Hepatocyte (in vitro differentiated cells): ENCODE measurements at regions not wholly inside any gene's neighbourhood (a gene's known extent, or its start where the extent isn't known, plus 50 kb on each side); places are given as distances from the start of the nearest gene placed in this dataset.

ENCODE experiments used
- DNase-seq: peaks from one replicate; pipeline ENCODE4 v3.0.0-alpha.2; 2016; ENCODE audit warnings: low spot score
- H2AFZ ChIP-seq: fragments of 200-600 bp; sonication (generic); 2 replicates; pipeline ENCODE4 v1.6.0; 2016; ENCODE audit warnings: antibody characterized with exemption, mild to moderate bottlenecking
- H3K27ac ChIP-seq: fragments of 200-600 bp; sonication (generic); 2 replicates; pipeline ENCODE4 v1.5.1; 2016; ENCODE audit warnings: mild to moderate bottlenecking
- H3K27me3 ChIP-seq: fragments of 200-600 bp; sonication (generic); 2 replicates; pipeline ENCODE4 v1.6.1; 2016
- H3K36me3 ChIP-seq: fragments of 200-600 bp; sonication (generic); replicated peaks from 2 replicates; pipeline ENCODE4 v1.5.1; 2016; ENCODE audit warnings: low read depth; ENCODE audit not compliant: insufficient read depth
- H3K4me1 ChIP-seq: fragments of 200-600 bp; sonication (generic); 2 replicates; pipeline ENCODE4 v1.5.1; 2016; ENCODE audit warnings: mild to moderate bottlenecking, moderate library complexity; ENCODE audit not compliant: insufficient read depth
- H3K4me2 ChIP-seq: fragments of 200-600 bp; sonication (generic); 2 replicates; pipeline ENCODE4 v1.6.0; 2016
- H3K4me3 ChIP-seq: fragments of 200-600 bp; sonication (generic); 2 replicates; pipeline ENCODE4 v1.5.1; 2016; ENCODE audit warnings: mild to moderate bottlenecking
- H3K79me2 ChIP-seq: fragments of 200-600 bp; sonication (generic); 2 replicates; pipeline ENCODE4 v1.6.0; 2017; ENCODE audit warnings: mild to moderate bottlenecking
- H3K9me2 ChIP-seq: fragments of 200-600 bp; sonication (generic); replicated peaks from 2 replicates; pipeline ENCODE4 v1.6.0; 2017; ENCODE audit warnings: mild to moderate bottlenecking; ENCODE audit not compliant: insufficient read depth
- H3K9me3 ChIP-seq: fragments of 200-600 bp; sonication (generic); 2 replicates; pipeline ENCODE4 v1.5.1; 2016; ENCODE audit warnings: low read depth, mild to moderate bottlenecking
- H4K20me1 ChIP-seq: fragments of 200-600 bp; sonication (generic); 2 replicates; pipeline ENCODE4 v1.6.0; 2016; ENCODE audit warnings: mild to moderate bottlenecking; ENCODE audit not compliant: insufficient read depth, poor library complexity, severe bottlenecking
- EZH2 ChIP-seq: fragments of 200-600 bp; sonication (generic); IDR thresholded peaks from 2 replicates; pipeline ENCODE4 v1.6.1; 2016; ENCODE audit warnings: antibody characterized with exemption, mild to moderate bottlenecking, borderline replicate concordance
- EZH2phosphoT487 ChIP-seq: fragments of 200-600 bp; sonication (generic); IDR thresholded peaks from one replicate; pipeline ENCODE4 v1.6.1; 2018; ENCODE audit warnings: antibody characterized with exemption, mild to moderate bottlenecking, low read depth, moderate library complexity; ENCODE audit not compliant: unreplicated experiment, severe bottlenecking
- WGBS: methylation state at CpG from one replicate; pipeline ENCODE4 v1.1.6; 2016; ENCODE audit warnings: low lambda C conversion rate; ENCODE audit errors: missing lambda C conversion rate; 5-methylcytosine and 5-hydroxymethylcytosine counted together
- TF ChIP-seq, protein P1 (sequence below): fragments of 200-600 bp; sonication (generic); IDR thresholded peaks from 2 replicates; pipeline ENCODE4 v1.5.1; 2016; ENCODE audit warnings: antibody characterized with exemption, mild to moderate bottlenecking; ENCODE audit not compliant: poor library complexity

DNA sequence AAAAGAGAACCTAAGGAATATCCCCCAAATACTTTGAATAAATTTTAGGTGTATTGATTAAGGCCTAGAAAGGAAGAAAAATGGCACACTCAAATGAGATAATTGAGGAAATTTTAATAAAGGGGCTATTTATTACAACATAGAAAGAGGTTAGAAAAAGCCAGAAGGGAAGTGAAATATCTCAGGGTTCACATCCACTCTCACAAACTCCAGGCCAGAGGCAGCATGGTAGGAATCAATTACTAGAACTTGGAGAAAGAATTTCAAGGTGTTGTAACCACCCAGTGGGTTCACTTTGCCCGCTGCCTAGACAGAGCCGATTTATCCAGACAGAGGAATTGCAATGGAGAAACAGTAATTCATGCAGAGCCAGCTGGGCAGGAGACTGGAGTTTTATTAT, 617.5 kb upstream of the ACVR2A start:
- Histone ChIP-seq H3K4me3 (no peak overlapping the region), H3K9me3 (no peaks in the 10 kb centered on the region), H3K4me1 (no peaks in the 10 kb centered on the region), H4K20me1 (no peaks in the 10 kb centered on the region), H3K4me2 (no peak overlapping the region), H3K9me2 (no peaks in the 10 kb centered on the region), H3K27me3 (no peaks in the 10 kb centered on the region), H3K79me2 (no peaks in the 10 kb centered on the region), H3K27ac (no peak overlapping the region), H2AFZ (no peak overlapping the region), H3K36me3 (no peaks in the 10 kb centered on the region)
- TF ChIP-seq, protein P1, sequence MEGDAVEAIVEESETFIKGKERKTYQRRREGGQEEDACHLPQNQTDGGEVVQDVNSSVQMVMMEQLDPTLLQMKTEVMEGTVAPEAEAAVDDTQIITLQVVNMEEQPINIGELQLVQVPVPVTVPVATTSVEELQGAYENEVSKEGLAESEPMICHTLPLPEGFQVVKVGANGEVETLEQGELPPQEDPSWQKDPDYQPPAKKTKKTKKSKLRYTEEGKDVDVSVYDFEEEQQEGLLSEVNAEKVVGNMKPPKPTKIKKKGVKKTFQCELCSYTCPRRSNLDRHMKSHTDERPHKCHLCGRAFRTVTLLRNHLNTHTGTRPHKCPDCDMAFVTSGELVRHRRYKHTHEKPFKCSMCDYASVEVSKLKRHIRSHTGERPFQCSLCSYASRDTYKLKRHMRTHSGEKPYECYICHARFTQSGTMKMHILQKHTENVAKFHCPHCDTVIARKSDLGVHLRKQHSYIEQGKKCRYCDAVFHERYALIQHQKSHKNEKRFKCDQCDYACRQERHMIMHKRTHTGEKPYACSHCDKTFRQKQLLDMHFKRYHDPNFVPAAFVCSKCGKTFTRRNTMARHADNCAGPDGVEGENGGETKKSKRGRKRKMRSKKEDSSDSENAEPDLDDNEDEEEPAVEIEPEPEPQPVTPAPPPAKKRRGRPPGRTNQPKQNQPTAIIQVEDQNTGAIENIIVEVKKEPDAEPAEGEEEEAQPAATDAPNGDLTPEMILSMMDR = no peak
- no peak for TF ChIP-seq EZH2
- WGBS = 87% methylated on average over 2 of the region's 2 CpGs
- no peak for DNase-seq

DNA sequence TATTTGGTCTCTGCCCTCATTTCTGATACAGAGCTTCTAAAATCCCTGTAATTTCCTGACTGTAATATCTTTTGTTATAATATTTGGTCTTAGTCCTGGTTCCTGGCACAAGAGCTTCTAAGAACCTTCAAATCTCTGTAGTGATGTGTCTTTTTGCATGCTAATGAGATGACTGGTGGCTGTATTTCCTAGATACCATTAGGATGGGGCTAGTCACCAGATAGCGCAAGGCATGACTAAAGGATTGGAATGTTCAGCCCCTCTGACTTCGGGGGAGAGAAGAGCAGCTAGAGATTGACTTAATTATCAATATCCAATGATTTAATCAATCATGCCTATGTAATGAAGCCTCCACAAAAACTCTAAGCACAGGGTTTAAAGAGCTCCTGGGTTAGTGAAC, 620.8 kb upstream of the ACVR2A start:
- no peaks in the 10 kb centered on the region for H4K20me1 ChIP-seq
- H3K9me2 ChIP-seq = no peaks in the 10 kb centered on the region
- TF ChIP-seq EZH2 (no peak), EZH2phosphoT487 (no peak)
- TF ChIP-seq, protein P1 = no peak
- H3K79me2 ChIP-seq = no peaks in the 10 kb centered on the region
- no peak for DNase-seq
- no peaks in the 10 kb centered on the region for H3K9me3 ChIP-seq
- H3K4me2 ChIP-seq = no peak overlapping the region
- no peak overlapping the region for H2AFZ ChIP-seq
- 85% methylated on average over 2 of the region's 2 CpGs for WGBS
- no peak overlapping the region for H3K4me3 ChIP-seq
- H3K4me1 ChIP-seq = no peaks in the 10 kb centered on the region
- H3K27me3 ChIP-seq = no peaks in the 10 kb centered on the region
- H3K36me3 ChIP-seq = no peaks in the 10 kb centered on the region
- no peak overlapping the region for H3K27ac ChIP-seq

DNA sequence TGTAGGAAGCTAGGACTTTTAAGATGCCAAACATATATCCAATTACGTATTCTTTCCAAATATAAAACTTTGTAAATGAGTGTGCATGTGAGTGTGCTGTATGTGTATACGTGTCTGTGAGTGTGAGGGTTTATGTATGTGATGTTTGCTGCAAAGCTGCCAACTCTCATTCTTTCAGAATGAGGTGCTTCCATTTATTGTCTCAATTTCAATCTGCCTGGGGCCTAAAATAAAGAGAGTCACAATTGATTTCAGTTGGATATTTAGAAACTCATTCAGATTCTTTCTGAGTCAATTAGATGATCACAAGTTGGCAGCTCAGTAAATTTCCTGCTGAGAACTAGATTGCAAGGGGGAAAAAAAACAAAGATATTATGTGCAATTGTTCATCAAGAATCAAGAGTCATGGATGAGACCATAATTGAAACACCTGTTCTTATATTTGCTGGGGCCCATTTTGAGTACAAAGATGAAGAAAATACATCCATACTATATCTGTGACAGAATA, 621.2 kb upstream of the ACVR2A start:
- H3K4me1 ChIP-seq = no peaks in the 10 kb centered on the region
- no peak for DNase-seq
- H2AFZ ChIP-seq = no peak overlapping the region
- H3K9me3 ChIP-seq = no peaks in the 10 kb centered on the region
- H3K27ac ChIP-seq = no peak overlapping the region
- no peaks in the 10 kb centered on the region for H3K9me2 ChIP-seq
- H3K27me3 ChIP-seq = no peaks in the 10 kb centered on the region
- H4K20me1 ChIP-seq = no peaks in the 10 kb centered on the region
- H3K4me3 ChIP-seq = no peak overlapping the region
- TF ChIP-seq, protein P1 = no peak
- TF ChIP-seq EZH2phosphoT487 (no peak), EZH2 (no peak)
- no peak overlapping the region for H3K4me2 ChIP-seq
- no peaks in the 10 kb centered on the region for H3K36me3 ChIP-seq
- WGBS = 63% methylated on average over 2 of the region's 2 CpGs
- H3K79me2 ChIP-seq = no peaks in the 10 kb centered on the region

DNA sequence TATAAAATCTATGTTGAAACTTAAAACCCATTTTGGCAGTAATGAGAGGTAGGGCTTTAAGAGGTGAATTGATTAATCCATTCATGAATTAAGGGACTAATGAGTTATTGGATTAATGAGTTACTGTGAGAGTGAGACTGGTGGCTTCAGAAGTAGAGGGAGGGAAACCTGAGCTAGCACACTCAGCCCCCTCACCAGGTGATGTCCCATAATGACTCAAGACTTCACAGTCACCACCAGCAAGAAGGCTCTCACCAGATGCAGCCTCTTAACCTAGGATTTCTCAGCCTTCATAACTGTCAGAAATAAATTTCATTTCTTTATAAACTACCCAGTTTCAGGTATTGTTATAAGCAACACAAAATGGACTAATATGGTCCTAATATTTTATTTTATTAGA, 621.7 kb upstream of the ACVR2A start:
- H3K27ac ChIP-seq = no peak overlapping the region
- TF ChIP-seq EZH2 = no peak
- TF ChIP-seq, protein P1 = no peak
- no peak for TF ChIP-seq EZH2phosphoT487
- DNase-seq = no peak

More for the DNA sequence above, 621.7 kb upstream of the ACVR2A start:
- Histone ChIP-seq H2AFZ (no peak overlapping the region), H4K20me1 (no peaks in the 10 kb centered on the region), H3K4me1 (no peaks in the 10 kb centered on the region), H3K36me3 (no peaks in the 10 kb centered on the region), H3K27me3 (no peaks in the 10 kb centered on the region), H3K9me2 (no peaks in the 10 kb centered on the region), H3K4me3 (no peak overlapping the region), H3K4me2 (no peak overlapping the region), H3K9me3 (no peaks in the 10 kb centered on the region), H3K79me2 (no peaks in the 10 kb centered on the region)
